ENCODE measurements at regions not wholly inside any gene's neighbourhood (a gene's known extent, or its start where the extent isn't known, plus 50 kb on each side); places are given as distances from the start of the nearest gene placed in this dataset.

DNA sequence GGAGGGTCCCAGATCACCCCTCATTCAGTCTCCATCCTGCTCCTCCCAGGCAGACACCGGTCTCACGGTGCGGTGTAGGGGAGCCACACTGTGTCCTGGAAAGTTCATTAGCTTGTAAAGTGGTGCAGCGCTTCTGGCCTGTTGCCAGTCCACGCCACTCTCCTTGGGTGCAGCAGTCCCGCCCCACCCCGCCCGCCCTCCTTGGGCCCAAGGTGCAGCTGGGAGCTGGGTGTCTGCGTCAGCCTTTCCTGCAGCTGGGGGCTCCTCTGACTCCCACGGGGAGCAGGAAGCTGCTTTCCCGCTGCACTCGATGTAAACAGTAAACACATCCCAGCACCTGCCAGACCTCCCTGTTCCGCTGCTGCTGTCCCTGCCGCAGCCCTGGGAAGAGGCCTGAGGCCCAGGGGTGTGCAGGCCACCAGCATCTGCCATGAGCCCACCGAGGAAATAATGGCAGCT is 53.8 kb upstream of the ASB18 start:
- DNase-seq (ENCODE audit: extremely low read depth in 1 of 2, low read depth in 1 of 2) = no peak

DNA sequence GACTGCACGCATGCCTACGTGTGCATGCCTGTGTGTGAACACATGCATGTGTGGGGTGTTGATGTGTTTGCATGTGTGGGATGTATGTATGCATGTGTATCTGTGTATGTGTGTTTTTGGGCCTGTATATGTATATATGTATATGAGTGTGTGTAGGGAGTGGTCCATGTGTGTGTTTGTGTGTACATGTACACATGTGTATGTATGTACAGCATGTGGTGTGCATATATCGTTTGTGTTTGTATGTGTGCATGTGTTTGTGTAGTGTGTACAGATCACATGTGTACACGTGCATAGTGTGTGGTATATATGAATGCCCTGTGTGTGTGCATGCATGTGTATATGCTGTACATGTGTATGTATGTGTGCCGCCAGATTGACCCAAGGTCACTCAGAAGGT is 54.2 kb upstream of the ASB18 start:
- DNase-seq (ENCODE audit: extremely low read depth in 1 of 2, low read depth in 1 of 2) = no peak

DNA sequence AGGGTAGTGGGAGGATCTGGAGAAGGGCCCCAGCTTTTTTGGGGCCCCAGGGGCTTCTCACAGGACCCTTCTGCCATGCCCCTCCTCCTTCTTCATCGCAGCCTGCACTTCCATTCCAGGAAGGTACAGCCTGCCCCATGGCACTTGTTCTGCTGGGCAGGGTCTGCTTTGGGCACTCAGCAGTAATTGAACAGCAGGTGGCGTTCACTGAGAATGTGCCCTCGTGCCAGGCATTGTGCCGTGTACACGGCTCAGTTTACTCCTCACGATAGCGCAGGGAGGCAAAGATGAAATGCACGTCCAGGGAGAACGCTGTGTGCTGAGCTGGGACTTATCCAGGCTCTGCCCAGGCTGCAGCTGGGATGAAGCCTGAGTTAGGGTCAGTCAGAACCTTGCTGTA is 54.8 kb upstream of the ASB18 start:
- DNase-seq (ENCODE audit: extremely low read depth in 1 of 2, low read depth in 1 of 2) = no peak

DNA sequence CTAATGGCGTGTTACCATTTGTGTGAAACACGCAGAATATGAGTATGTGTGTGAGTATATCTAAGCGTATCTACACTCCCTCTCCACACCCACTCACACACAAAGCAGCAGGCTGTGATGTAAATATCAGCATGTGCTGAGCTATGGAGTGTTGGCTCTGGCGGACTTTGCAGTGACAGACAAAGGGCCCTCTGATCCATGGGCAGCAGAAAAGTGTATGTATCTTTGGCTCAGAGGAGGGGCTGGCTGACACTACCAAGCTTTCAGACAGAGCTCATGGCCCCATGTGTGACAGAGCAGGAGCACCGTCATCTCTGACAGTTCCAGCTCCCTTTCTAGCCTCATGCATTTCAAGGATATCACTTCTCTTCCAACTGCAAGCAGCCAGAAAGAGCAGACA is 57.2 kb upstream of the ASB18 start:
- no peak for DNase-seq (ENCODE audit: extremely low read depth in 1 of 2, low read depth in 1 of 2)

DNA sequence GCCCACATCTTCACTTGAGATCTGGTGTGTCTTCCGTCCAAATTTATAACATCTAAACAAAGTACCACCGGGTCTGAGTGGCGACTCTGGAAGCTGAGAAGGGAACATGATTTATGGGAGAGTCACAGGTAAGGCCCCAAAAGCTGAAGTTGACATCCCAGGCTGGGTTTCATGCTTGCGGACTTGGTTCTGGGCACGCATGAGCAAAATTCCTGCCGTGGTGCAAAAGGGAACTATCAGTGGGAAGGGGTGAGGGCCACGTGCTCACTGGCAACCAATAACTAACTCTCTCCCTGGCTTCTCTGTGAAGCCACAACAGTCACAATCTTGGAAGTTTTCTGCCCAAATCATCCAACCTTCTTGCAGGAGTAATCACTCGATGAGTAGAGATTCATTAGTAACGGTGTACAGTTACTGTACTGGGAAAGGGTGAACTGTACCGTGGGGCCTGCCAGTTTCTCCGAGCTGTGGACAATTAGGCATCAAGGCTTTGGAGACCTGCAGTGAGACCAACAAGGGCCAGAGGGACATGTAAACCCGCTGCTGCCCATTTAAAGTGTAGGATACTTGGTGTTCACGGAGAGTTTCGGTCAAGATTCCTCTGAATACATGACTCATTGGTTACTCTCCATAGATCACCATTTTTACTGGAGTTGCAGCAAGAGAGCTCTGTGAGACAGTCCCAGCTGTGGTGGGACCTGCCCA is 69.4 kb upstream of the ASB18 start:
- no peak for DNase-seq (ENCODE audit: extremely low read depth in 1 of 2, low read depth in 1 of 2)

DNA sequence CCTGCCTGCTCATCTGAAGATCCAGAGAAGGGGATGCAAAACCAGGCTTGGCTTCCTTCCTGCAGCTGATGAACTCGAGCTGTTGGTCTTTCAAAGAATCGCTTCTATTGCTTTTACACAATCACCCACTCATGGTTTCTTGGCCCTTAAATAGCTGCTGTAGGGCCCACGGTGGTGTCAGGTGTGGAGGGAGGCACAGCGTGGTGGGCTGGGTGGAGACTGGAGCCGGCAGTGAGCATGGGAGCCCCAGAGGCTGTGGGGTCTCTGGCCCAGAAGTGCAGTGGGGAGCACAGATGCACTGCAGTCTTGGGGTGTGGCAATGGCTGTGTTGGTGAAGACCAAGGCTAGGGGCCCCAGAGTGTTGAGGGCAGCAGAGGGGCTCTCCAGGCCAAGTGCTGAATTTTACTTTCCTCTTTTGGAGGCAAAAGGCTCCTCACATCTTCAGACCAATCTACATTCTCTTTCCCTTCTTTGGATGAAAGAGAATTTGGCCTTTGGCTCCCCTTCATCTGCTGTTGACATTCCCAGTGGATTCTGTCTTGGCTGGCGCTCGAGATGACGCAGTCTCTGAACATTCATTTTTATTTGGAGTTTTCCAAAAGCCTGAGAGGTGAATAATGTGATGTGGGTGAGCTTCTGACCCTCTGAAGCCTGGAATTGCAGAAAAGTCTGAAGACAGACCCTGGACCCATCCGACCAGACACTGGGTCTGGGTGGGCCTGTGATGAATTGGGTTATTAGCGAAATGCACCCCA is 70.1 kb upstream of the ASB18 start:
- DNase-seq (ENCODE audit: extremely low read depth in 1 of 2, low read depth in 1 of 2) = no peak

DNA sequence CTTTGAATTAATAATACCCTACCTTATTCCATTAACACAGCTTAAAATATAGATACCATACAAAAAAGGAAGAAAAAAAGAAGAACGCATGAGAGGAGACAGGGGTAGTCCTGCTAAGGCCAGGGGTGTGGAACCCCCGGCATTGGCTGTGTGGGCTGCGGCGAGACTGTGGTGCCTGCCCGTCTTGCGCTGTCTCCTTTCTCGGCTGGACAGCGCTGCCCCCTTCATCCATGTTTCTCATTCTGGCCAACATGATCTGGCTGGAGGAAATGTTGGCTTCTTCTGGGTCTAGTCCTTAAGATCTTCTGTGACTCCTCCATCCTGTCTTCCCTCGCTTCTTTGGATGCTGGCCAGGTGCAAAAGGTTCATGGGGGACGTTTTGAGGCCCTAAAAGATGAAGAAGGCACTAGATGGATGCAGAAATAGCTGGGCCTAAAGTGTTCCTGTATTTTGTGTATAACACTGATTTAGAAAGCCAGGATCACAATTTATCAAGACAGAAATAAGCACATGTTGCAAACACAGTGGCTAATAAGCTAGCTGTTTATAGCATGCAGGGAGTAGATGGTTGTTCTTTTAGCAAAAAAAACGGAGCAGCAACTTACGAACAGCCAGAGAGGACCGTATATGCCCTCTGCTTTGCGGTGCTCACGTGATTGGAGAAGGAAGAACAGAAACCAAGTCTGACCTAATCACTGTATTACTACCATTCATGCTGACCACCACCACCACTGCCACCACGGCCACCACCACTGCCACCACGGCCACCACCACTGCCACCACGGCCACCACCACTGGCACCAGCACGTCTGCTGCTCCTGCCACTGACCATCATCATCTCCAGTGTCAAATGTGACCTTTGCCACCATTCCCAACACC is 71.7 kb upstream of the ASB18 start:
- DNase-seq (ENCODE audit: extremely low read depth in 1 of 2, low read depth in 1 of 2) = no peak

DNA sequence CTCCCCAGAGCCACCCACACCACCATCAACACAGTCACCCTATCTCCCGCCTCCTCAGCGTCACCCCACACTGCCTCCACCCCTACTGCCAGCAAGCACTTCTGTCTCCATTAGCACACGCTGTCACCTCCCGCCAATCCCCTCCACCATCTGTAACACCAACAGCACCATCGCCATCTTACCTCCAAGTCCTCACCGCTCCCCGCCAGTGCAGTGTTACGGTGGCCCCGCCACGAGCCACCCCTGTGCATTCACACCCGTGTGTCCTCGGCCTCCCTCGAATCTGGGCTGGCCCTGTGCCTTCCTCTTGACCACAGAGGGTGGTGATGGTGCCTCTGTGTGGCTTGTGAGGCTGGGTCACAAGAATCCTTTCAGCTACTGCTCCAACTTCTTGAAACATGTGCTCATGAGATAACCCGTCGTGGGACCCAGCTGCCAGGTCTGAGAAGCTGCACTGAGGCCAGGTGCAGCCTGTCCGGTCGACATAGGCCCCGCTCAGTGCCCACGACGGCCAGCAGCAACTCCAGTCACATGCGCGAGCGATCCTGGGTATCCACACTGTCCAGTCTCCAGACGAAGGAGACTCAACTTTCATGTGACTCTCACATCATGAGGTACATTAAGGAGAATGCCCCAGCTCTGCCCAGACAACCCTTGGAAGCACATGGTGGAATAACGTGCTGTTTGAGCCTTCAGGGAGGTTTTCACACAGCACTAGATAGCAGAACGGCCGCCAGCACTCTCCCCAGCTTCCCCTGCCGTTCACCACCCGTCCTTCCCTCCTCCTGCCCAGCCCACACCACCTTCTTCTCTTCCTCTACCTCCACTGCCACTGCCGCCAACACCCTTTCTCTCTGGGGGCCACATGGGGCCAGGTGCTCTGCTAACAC is 72.6 kb upstream of the ASB18 start:
- DNase-seq (ENCODE audit: extremely low read depth in 1 of 2, low read depth in 1 of 2) = no peak

DNA sequence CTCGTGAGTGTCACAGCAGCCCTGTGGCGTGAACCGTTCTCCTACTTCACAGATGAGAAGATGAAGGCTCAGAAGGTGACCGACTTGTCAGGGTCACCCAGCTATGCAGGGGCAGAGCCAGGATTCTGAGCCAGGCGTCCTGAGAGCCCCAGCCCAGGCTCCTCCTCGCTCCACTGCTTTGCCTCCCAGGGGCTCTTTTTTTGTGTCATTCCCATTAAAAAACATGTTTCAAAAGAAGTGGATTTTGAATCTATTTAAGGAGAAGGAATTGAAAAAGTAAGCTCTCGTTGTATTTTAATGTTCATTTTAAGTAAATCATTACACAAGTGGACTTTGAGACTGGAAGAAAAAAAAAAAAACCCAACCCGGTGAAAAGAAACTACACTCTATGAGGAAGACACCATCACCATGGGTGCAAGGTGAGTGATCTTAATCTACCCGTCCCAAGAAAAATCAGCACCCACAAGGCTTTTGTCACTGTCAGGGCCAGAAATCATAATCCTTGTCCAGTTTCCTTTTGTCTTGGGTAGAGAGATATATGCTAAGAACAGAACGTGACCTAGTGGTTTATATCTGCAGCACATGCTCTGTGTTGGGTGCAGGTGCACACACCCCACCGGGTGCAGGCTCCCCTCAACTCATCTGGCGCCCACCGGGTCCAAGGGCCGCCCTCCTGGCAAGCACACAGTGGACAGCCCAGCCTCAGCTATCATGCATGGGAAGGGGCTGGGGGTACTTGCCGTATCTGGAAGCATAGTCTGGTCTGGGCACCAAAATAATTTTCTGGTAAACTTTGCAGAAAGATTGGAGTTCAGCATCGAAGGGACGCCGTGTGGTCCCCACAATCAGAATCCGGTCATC is 73.5 kb upstream of the ASB18 start:
- no peak for DNase-seq (ENCODE audit: extremely low read depth in 1 of 2, low read depth in 1 of 2)

DNA sequence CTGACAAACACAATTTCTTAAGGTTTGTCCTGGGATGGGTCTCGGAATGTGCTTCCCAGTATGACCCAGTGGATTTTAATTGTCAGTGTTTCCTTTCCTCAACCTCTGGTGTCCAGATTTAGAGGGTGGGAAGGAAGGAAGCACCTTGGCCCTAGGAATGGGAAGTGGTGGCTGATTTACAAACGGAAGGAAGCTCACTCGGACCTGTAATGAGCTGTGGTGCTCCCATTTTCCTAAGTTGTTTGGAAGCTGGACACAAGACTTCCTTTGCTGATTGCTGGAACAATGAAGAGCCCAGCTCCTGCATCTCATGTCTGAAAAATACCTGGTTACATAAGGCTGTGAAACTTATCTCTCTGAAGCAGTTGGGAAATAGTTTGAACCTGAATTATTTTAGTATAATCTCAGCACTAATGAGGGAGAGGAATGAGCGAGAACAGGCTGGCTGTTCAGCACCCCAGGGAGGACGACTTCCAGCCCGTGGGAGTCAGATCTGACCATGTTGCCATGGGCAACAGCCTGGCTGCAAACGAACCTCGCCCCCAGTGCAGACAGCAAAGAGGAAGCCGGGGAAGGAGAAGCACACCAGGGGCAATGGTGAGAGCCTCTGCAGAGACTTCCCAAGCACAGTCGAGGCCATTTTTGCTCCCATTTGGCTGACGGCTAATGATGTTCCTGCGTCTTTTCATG is 74.4 kb upstream of the ASB18 start:
- no peak for DNase-seq (ENCODE audit: extremely low read depth in 1 of 2, low read depth in 1 of 2)

DNA sequence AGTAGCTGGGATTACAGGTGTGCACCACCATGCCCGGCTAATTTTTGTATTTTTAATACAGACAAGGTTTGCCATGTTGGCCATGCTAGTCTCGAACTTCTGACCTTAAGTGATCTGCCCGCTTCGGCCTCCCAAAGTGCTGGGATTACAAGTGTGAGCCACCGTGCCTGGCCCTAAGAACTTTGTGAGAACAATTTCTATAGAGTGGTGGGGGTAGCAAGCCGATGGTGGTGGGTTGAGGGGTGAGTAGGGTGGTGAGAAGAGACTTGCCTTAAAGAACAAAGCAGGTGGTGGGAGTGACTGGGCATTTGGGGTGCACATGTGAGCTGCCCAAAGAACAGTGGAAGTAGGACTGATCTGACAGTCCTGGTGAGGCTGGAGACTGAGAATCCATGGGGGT is 76.0 kb upstream of the ASB18 start:
- DNase-seq (ENCODE audit: extremely low read depth in 1 of 2, low read depth in 1 of 2) = no peak

DNA sequence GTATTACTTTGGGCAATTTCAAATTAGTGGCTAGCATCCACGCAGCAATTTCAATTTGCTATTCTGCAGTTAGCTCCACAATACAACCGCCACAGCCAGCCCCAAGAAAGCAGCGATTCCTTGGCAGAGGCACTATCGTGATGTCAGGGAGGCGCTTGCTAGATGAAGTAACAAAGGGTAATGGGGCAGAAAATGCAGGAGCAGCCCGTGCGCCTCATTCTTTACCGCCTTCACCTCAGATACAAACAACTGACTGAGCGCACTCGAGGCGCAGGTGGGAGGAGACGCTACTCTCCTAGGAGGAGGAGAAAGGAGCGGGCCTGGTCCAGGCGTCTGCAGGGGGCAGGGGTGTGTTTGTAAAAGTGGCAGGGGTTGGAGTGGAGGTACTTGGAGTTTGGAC is 76.9 kb upstream of the ASB18 start:
- no peak for DNase-seq (ENCODE audit: extremely low read depth in 1 of 2, low read depth in 1 of 2)

DNA sequence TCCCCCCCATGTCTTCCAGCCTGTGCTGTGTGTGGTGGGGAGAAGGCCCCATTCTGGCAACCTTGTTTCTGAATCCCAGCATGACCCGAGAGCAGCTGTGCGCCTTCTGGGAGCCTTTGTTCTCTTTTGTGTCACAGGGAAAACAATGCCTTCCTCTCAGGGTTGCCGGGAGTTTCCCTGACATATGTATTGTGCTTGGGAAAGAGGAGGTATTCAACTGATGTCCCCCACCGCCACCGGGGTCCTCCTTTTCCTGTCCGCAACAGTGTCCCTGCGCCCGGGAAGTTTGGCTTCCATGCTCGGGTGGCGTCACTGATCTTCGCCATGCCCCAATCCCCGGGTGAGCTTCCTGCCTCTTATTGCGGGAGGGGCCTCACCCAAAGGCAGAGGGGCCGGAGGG is 77.5 kb upstream of the ASB18 start:
- no peak for DNase-seq (ENCODE audit: extremely low read depth in 1 of 2, low read depth in 1 of 2)

DNA sequence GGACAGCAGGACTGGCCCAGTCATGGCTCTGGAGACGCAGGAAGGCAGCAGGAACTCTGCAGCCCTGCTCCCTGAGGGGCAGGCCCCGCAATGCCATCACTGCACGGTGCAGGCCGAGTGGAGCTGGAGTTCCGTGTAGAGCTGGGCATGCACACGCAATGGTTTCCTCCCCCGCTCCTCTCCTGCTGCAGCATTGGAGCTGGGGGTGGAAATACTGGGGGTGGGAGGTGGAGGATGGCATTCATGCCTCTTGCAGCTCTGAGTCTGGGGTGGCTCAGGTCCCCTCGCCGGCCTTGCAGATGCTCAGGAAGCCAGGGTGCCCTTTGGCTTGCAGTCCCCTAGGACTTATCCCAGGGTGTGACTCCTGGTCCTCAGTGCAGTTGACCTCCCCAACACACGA is 78.3 kb upstream of the ASB18 start:
- DNase-seq (ENCODE audit: extremely low read depth in 1 of 2, low read depth in 1 of 2) = no peak

DNA sequence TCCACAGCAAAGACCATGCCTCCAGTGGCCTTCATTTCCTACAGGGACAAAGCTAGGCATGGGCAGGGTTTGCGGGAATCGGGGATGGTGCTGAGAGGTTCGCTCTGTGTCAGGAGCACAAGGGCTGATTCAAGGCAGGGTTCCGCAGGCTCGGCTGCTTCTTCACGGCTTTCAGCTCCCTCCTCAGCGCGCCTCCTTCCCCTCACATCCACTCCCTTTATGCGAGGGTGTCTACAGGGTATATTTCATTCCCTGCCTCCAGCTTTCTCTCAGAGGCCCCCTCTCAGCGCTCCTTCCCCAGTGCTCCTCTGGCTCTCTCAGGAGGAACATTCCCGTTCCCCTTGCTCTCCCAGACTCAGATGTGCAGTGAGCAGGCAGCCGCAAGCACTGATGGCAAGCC is 78.7 kb upstream of the ASB18 start:
- no peak for DNase-seq (ENCODE audit: extremely low read depth in 1 of 2, low read depth in 1 of 2)

DNA sequence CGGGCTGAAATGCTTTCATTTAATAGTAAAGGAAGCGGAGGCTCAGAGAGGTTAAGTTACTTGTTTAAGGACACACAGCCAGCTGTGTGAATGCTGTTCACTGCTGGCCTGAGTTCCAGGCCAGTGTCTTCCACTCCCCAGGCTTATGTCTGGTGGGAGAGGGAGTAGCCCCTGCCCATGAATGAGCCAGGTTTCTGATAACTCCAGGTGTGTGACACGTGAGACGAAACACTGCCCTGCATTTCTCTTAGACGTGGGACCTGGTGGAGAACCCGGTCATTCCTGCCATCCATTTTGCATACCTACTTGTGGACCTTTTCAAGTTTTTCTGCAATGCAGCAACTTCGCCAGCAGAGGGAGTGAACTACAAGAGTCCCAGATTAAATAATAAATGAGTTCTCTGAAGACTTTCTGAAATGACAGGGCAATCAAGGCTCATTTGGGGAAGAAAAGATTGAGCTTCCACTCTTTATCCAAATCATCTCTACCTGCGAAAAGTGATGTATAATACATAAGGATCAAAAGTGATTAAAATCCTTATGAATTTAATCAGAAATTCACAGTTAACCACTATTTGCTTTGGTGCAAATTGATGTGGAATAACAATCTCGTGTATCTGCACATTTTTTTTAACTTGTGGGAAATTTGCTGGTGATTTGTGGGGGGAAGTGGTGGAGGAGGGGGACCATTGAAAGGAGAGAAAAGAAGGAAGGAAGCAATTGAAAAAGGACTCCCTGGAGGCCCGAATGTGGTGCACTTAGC is 79.4 kb upstream of the ASB18 start:
- DNase-seq (ENCODE audit: extremely low read depth in 1 of 2, low read depth in 1 of 2) = peak in 1 of 2 donors; percentile 16

DNA sequence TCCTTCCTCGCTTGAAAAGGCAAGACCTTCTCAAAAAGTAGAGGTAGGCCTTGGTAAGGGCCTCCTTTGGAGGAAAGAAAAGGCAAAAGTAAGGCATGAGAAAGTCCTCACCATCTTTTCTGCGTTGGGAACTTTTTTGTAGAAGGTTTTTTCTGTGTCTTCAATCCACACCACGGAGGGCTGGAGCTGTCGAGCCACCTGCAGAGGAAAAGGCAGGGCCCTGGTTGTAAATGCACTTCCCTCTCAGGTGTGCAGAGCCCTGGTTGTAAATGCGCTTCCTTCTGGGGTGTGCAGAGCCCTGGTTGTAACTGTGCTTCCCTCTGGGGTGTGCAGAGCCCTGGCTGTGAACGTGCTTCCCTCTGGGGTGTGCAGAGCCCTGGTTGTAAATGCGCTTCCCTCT is 80.2 kb upstream of the ASB18 start:
- no peak for DNase-seq (ENCODE audit: extremely low read depth in 1 of 2, low read depth in 1 of 2)

DNA sequence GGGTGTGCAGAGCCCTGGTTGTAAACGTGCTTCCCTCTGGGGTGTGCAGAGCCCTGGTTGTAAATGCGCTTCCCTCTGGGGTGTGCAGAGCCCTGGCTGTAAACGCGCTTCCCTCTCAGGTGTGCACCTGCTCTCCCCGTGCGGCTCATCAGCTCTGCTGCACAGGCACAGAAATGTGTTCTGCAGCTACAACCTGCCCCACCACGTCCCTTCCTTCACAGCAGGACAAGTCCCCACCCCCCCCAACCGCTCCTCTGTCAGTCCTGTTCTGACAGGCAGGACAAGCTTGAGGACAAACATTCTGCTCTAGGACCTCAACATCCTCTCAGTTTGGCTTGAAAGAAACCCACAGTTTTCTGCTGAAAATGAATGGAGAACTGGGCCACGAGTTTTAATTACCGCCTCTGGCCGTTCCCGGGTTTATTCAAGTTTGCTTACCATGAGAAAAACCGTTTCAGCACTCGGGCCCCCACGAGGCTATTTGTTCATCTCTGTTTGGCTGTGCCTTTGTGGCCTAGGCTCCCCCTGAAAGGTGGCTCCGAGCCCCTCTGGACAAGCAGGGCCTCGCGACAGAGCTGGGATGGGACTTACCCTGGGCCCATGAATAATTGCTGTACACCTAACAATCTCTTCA is 81.0 kb upstream of the ASB18 start:
- no peak for DNase-seq (ENCODE audit: extremely low read depth in 1 of 2, low read depth in 1 of 2)
